ENCODE measurements at regions not wholly inside any gene's neighbourhood (a gene's known extent, or its start where the extent isn't known, plus 50 kb on each side); places are given as distances from the start of the nearest gene placed in this dataset.

GRCh38 chr4:100268789-100269188 is 78.5 kb upstream of the DDIT4L start:
- TF ChIP-seq POLR2A (IDR thresholded peaks at IDR 0.05): no peak
- TF ChIP-seq CTCF (IDR thresholded peaks at IDR 0.05 in 4 of 5, conservative IDR thresholded peaks at IDR 0.05 in 1 of 5): no peak
